SK-N-SH treated with all-trans-retinoic acid at 6 μM for 48 hours (cell line): ENCODE measurements at regions not wholly inside any gene's neighbourhood (a gene's known extent, or its start where the extent isn't known, plus 50 kb on each side); places are given as distances from the start of the nearest gene placed in this dataset.
A peak's percentile ranks its signal among the peaks of the same experiment; 100 is the strongest.
"Not testable (repeated sequence)": the region's sequence is repeated elsewhere in the genome, so short reads cannot be mapped to it uniquely, and the experiment has no call there.

Source experiments
- ATAC-seq: fragments of 200-7000 bp; cut with Tn5 transposase; 3 replicates; pipeline ENCODE4 v1.9.1; 2020; ENCODE audit warnings: mild to moderate bottlenecking, moderate library complexity
- BACH2 ChIP-seq: fragments of 250-450 bp; sonication (Bioruptor Pico); IDR thresholded peaks from 2 replicates; pipeline ENCODE4 v1.9.0; 2021; ENCODE audit warnings: mild to moderate bottlenecking, borderline replicate concordance
- ZFP3 ChIP-seq: fragments of 250-450 bp; sonication (Bioruptor Pico); IDR thresholded peaks from 2 replicates; pipeline ENCODE4 v1.5.0; 2020; ENCODE audit warnings: mild to moderate bottlenecking, moderate library complexity
- ZNF8 ChIP-seq: fragments of 450-650 bp; formaldehyde crosslinking; IDR thresholded peaks from 2 replicates; pipeline ENCODE4 v1.5.0; 2020; ENCODE audit warnings: mild to moderate bottlenecking, moderate library complexity

DNA sequence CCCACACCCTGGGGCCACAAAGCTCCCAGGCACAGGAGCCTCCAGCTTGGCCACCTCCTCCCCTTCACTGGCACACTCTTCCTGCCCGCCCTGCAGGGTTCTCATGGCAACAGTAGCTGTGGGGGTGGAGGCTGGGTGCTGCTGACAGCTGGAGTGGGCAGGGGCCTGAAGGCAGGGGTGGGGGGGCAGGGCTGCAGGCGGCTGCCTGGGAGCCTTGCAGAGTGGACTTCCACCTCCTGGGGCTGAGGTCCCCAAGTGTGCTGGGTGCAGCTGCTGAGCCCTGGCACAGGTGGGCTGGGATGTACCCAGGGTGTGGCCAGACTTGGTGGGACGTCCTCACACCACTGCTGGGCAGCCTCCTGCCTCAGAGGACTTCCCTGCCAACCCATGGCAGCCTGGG, 254.8 kb downstream of the ANKRD30B start:
- ATAC-seq: not testable (repeated sequence)

DNA sequence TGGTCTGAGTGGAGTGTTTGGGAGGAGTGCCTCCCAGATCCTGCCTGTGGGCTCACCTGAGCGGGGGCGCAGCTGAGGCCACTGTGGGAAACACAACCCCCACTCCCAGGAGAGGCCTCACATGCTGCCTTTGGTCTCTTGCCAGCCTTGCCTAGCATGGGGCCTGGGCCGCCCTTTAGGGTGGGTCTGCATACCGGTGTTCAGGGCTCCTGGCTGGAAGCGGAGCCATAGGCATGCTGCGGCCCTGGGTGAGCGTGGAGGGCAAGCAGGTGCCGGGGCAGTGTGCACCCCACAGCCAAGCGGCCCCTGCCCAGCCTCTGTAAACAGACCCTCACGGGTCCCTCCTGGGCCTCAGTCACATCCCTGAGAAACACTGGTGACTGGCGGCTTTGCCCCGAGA, 255.3 kb downstream of the ANKRD30B start:
- ATAC-seq: not testable (repeated sequence)

DNA sequence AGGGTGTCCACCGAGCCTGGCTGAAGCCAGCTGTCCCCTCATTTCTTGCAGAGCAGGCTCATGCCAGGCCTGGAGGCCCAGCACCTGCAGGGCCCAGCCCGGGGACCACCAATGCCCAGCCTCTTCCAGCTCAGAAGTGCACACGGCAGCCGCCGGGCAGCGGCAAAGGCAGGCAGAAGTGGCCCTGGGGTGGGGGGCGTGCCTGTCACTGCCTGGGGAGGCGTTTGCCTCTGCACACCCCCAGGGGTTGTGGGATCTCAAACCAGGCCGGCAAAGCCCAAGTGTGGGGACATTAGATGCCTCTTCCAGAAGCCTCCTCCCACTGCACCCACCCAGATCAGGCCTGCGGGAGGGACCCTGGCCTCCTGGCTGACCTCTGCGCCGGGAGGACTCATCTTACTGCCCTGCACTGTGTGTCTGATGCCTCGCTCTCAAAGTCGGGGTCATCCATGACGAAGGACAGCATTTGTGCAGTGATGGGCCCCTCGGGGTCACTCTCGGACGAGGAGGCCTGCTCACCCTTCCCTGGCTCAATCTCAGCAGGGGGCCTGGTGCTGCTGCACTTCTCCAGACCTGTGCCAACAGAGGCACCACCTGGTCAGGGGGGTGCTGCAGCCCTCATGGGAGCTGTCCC, 255.8 kb downstream of the ANKRD30B start:
- ATAC-seq: not testable (repeated sequence)

DNA sequence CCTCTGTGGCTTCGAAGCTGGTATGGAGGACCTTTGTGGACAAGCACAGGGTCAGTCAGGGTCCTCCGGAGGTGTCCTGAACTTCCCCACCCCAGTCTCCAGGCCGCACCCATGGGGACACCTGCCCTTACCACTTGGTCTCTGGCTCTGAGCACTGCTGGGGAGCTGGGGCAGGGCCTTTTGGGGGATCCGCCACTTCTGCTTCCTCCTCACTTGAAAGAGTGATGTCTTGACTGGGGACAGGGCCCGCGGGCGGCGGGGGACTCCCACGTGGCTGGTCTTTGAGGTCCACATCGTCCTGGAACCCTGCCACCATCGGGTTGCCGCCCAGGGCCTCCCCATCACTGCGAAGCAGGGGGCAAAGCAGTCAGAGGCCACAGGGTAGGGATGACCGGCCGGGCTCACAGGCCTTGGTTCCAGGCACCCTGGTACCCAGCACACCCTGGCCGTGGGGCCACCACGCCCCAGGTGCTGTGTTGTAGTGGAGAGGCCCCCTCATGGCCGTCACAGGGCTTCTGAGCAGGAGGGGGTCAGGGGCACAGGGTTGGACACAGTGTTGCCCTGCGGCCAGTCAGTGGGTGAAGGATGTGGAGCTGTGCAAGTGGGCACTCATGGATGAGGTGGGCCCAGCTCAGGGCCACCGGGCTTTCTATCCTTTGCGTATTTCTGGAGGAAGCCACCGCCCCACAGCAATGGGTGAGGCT, 256.4 kb downstream of the ANKRD30B start:
- not testable (repeated sequence) for ATAC-seq

DNA sequence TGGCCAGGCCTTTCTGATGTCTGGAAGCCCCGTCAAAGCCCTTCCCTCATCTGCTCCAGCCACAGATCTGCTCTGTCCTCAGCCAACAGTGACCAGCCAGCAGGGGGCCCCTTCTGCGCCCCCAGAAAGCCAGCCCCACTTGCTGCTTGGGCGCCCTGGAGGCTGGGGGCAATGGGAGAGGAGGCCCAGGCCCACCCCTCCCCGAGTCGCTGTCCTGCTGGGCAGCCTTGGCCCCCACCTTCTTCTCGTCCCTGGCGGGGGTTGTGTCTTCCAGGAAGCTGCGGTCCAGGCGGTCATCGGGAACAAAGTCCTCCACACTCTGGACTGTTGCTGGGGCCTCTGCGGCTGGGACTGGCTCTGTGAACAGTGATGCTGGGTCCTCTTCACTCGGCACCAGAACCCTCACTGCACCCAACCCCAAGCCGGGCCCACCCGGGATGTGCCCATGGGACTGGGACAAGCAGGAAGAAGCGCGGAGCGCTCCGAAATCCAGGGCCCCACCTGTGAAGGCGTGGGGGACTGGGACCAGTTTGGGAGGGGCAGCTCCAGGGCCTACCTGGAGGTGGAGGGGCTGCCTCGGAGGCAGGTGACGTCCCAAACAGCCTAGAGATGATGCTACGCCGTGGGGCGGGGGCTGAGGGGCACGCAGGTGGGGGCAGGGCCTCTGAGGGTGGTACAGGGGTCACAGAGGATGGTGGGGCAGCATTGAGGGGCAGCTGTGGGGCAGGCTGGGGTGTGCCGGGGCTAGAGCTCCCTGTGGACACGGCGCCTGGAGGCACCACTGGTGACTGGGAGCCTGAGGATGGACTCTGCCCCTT, 257.6 kb downstream of the ANKRD30B start:
- no peak for TF ChIP-seq ZFP3
- TF ChIP-seq ZNF8 (CRISPR knock-in tag): no peak
- TF ChIP-seq BACH2: no peak
- TF ChIP-seq, all 23 proteins: peak for 0
- 0 out of 3 replicates have a peak, but pooled peaks have one; percentile 12 for ATAC-seq

DNA sequence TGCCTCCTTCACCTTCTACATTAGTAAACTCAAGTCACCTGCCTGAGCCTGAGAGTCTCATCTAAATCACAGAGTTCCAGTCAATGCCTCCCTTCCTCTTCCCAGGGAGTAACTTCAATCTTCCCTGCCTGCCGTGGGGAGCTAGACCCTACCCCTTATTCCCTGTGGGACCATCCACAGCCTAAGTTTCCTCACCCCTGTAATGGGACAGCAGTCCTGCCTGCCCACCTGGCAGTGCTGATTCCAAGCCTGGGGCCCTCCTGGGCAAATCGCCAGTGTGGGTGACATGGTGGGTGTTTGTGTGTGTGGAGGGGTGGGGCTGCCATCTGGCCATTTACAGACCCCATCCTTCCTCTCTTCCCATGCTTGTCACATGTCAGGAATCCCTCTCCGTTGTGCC, 258.6 kb downstream of the ANKRD30B start:
- ATAC-seq: not testable (repeated sequence)

DNA sequence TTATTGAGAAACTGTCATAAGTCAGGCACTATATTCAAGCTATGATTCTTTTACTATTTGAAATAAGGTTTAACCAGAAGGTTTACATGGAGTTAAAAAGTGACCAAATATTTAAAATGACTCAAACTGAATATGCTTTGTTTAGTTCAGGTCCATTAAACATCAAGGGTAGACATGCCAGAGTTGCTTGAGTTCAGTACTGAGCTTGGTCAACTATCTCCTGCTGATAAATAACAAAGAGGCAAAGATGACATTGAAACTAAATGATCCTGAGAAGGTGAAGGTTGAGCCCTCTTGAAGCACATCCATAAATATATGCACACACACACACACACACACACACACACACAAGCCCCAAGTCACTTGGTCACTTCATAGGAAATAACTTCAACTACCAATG, 278.1 kb downstream of the ANKRD30B start:
- ATAC-seq: not testable (repeated sequence)

DNA sequence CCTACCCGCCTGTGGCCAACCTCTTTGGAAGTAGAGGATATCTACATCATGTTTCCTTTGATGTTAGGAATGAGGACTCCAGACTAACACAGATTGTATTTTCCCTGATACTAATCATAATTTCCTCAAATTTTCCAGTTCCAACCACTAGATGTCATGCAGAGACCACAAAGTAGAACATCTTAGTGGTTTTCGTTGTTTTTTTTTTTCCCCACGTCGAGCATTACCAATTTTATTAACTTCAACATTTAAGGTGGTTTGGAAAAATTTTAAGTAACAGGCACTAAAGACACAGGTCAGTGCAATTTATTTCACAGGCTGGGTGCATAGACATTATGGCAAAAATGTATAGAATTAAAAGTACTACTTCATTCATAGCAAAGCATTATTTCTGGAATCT, 280.1 kb downstream of the ANKRD30B start:
- ATAC-seq: peak; percentile 55; the same call in 2 of the 3 replicates

DNA sequence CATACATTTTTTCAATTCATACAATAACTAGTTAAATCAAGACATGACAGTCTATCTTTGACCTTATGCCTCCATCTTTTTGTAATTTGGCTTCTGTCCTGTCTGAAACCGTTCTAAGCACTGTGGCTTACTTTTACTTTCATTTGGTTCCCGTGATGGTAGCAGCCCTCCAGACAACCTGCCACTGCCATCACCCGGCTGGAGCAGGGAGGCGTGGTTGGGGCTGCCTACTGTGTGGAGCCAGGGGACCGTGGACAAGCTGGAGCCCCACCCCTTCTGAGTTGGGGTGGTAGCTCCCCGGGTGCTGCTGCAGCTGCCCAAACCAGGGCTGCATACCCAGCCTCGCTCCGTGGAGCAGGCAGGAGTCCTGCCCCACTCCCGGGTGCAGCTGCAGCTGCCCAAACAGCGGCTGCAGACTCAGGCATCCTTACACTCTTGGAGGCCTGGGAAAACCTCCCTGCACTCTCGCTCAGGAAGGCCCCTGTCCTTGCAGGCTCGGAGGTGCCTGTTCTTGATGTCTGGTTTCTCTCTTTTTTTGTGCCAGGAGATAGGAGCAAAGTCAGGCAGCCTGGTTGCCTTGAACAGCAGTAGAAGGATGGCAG, 312.4 kb downstream of the ANKRD30B start:
- ATAC-seq: peak; percentile 78

DNA sequence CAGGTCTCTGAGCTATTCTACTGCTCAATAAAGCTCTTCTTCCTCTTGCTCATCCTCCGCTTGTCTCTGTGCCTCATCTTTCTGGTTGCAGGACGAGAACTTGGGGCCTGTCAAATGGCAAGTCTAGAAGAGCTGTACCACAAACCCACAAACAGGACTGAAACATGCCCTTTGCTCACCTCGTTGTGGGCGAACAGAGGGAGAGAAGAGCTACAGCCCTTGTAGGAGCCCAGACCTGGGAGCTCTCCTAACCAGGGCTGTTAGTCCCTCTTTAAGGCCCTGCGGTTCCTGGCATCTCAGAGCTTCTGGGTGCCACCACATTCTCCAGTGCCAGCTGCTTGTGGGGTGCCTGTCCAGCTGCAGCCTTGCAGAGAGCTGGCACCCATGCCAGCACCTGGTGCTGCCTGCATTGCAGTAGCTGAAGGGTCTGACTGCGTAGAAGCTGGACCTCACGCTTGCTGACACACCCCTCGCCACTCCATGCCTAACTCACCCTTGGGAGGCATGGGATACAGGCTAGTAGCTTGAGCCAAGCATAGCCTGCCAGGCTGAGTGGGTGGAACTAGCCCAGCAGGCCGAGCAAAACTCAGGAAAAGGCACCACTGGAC, 313.4 kb downstream of the ANKRD30B start:
- not testable (repeated sequence) for ATAC-seq

DNA sequence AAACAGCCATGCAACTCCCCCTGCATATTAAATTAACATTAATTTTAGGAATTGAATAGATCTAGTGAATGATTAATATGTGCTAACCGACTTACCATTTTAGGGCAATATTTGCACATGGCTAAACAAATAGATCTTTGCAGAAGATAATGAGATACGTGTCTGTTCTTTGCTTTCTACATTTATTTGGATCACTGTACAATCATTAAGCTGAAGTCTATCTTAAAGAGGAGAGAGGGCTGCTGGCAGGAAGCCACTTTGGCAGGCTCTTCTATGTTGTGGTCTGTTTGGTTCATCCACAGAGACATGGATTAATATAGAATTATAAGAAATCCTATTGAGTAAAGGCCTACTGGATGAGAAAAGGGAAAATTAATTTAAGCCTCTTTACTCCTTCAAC, 318.5 kb downstream of the ANKRD30B start:
- not testable (repeated sequence) for ATAC-seq

DNA sequence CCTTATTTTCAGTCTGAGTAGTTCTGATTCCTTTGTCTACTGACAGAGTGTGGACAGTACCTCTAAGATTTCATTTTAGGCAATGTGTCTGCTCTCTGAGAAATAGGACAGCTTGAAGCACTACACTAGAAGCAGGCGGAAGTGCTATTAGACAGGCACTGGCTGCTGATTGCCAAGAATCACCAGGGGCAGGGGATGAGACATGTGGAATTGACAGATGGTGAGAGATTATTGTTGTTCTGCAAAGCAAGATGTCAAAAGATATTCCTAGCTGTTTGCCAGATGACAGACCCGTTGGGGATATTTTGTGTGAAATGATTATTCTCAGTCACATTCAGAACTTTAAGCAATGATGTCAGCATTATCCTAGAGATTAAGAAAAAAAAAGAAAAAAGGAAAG, 323.3 kb downstream of the ANKRD30B start:
- ATAC-seq: not testable (repeated sequence)
